ENCODE measurements at regions not wholly inside any gene's neighbourhood (a gene's known extent, or its start where the extent isn't known, plus 50 kb on each side); places are given as distances from the start of the nearest gene placed in this dataset.

GRCh38 chrX:43590150-43590549, 65.9 kb upstream of the MAOA start:
- DNase-seq: no peak

DNA sequence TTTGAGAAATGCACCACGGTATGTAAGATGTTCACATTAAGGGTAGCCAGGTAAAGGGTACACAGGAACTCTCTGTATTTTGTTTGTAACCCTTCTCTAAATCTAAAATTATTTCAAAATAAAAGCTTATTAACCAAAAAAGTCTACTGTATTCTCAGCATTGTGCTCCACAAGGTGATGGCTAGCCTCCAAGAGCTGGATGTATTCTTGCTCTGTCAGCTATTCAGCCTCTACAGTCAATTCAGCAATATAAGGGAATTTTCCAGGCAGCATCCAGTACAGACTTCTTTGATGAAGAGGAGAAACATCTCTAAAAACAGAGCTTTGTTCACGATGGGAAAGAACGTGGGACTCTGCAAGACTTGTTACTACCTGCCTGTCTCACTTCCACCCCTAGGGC, 63.5 kb upstream of the MAOA start:
- no peak for DNase-seq

DNA sequence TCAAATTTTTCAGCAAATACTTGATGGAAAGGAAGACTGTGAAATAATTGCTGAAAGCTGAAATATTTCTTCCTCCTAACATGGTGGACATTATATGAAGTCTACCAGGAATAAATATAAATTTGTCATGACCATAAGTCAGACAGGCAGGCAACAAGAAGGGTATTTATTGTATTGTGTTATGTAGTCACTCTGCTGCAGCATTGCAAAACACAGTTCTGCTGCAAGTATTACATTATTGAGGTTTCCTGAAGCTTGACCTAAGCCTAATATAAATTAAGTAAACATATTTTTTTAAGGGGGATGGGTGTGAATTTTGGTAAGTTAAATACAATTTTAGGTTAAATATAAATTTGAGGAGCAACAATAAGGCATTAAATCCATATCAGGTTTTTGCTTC, 60.2 kb upstream of the MAOA start:
- no peak for DNase-seq

- no peak for DNase-seq
Observed at GRCh38 chrX:43604753-43605152, 51.3 kb upstream of the MAOA start.

GRCh38 chrX:43605351-43605750, 50.7 kb upstream of the MAOA start:
- DNase-seq: no peak
